GM23248 (cell line): ENCODE measurements at regions not wholly inside any gene's neighbourhood (a gene's known extent, or its start where the extent isn't known, plus 50 kb on each side); places are given as distances from the start of the nearest gene placed in this dataset.

Experiments
- DNase-seq: peaks from one replicate; pipeline ENCODE4 v3.0.0-alpha.2; 2015
- H2AFZ ChIP-seq: fragments of 200-600 bp; sonication (generic); 2 replicates; pipeline ENCODE4 v1.6.1; 2016; ENCODE audit warnings: antibody characterized with exemption
- H3F3A ChIP-seq: fragments of 200-600 bp; sonication (generic); 2 replicates; pipeline ENCODE4 v1.6.1; 2016; ENCODE audit warnings: mild to moderate bottlenecking, antibody characterized with exemption, mixed run types; ENCODE audit not compliant: insufficient read depth
- H3K27ac ChIP-seq: fragments of 200-600 bp; sonication (generic); 2 replicates; pipeline ENCODE4 v1.5.1; 2016; ENCODE audit warnings: mild to moderate bottlenecking
- H3K27me3 ChIP-seq: fragments of 200-600 bp; sonication (generic); replicated peaks from 2 replicates; pipeline ENCODE4 v1.6.1; 2016; ENCODE audit warnings: mild to moderate bottlenecking; ENCODE audit not compliant: insufficient read depth
- H3K36me3 ChIP-seq: fragments of 200-600 bp; sonication (generic); 2 replicates; pipeline ENCODE4 v1.6.1; 2016; ENCODE audit warnings: low read depth, mild to moderate bottlenecking
- H3K4me1 ChIP-seq: fragments of 200-600 bp; sonication (generic); 2 replicates; pipeline ENCODE4 v1.6.1; 2016; ENCODE audit warnings: mild to moderate bottlenecking; ENCODE audit not compliant: insufficient read depth
- H3K4me2 ChIP-seq: fragments of 200-600 bp; sonication (generic); one replicate; pipeline ENCODE4 v1.6.1; 2016; ENCODE audit warnings: mild to moderate bottlenecking; ENCODE audit not compliant: unreplicated experiment
- H3K4me3 ChIP-seq: fragments of 200-600 bp; sonication (generic); 2 replicates; pipeline ENCODE4 v1.5.1; 2016; ENCODE audit warnings: mild to moderate bottlenecking
- H3K79me2 ChIP-seq: fragments of 200-600 bp; sonication (generic); 2 replicates; pipeline ENCODE4 v1.6.1; 2016; ENCODE audit warnings: mild to moderate bottlenecking; ENCODE audit not compliant: insufficient read depth
- H3K9ac ChIP-seq: fragments of 200-600 bp; sonication (generic); 2 replicates; pipeline ENCODE4 v1.6.1; 2016; ENCODE audit warnings: mild to moderate bottlenecking
- H3K9me2 ChIP-seq: fragments of 200-600 bp; sonication (generic); 2 replicates; pipeline ENCODE4 v1.6.1; 2016; ENCODE audit warnings: mixed run types, mild to moderate bottlenecking, moderate library complexity; ENCODE audit not compliant: insufficient read depth
- H3K9me3 ChIP-seq: fragments of 200-600 bp; sonication (generic); one replicate; pipeline ENCODE4 v1.6.1; 2017; ENCODE audit warnings: low read depth
- H4K20me1 ChIP-seq: fragments of 200-600 bp; sonication (generic); 2 replicates; pipeline ENCODE4 v1.6.0; 2016; ENCODE audit not compliant: insufficient read depth
- EZH2 ChIP-seq: fragments of 200-600 bp; sonication (generic); IDR thresholded peaks from 2 replicates; pipeline ENCODE4 v1.6.1; 2018; ENCODE audit warnings: antibody characterized with exemption, mild to moderate bottlenecking; ENCODE audit not compliant: insufficient read depth, poor library complexity, severe bottlenecking
- EZH2phosphoT487 ChIP-seq: fragments of 200-600 bp; sonication (generic); IDR thresholded peaks from 2 replicates; pipeline ENCODE4 v1.6.1; 2018; ENCODE audit warnings: antibody characterized with exemption, moderate library complexity, mild to moderate bottlenecking, low read depth; ENCODE audit not compliant: insufficient read depth
- WGBS, 2 experiments: methylation state at CpG; one replicate each; pipeline ENCODE4 v1.1.6; 2015 to 2017; ENCODE audit warnings: low lambda C conversion rate in 2 of 2, low coverage in 1 of 2; ENCODE audit errors: missing lambda C conversion rate in 2 of 2; 5-methylcytosine and 5-hydroxymethylcytosine counted together
- in situ Hi-C: fragments of 300-500 bp; cut with MboI; formaldehyde crosslinking; loops from 2 replicates; pipeline ENCODE4 v1.15.0; 2020

GRCh38 chr12:77243345-77243744, 178.0 kb upstream of the E2F7 start:
- Histone ChIP-seq H3K36me3 (no peaks in the 10 kb centered on the region), H4K20me1 (no peaks in the 10 kb centered on the region), H3F3A (no peaks in the 10 kb centered on the region), H3K4me2 (no peak overlapping the region), H3K79me2 (no peaks in the 10 kb centered on the region), H3K4me1 (no peaks in the 10 kb centered on the region), H3K9me3 (no peaks in the 10 kb centered on the region), H3K9me2 (no peaks in the 10 kb centered on the region), H3K9ac (no peak overlapping the region), H2AFZ (no peak overlapping the region), H3K4me3 (no peak overlapping the region), H3K27ac (no peak overlapping the region), H3K27me3 (no peaks in the 10 kb centered on the region)
- 89 to 92% methylated on average over 4 of the region's 4 CpGs for WGBS, 2 experiments
- no peak for DNase-seq
- in situ Hi-C loops = no loop called here
- TF ChIP-seq EZH2phosphoT487 (no peak), EZH2 (no peak)

GRCh38 chr12:77239617-77240016, 174.2 kb upstream of the E2F7 start:
- WGBS, 2 experiments = 94 to 100% methylated on average over 1 of the region's 1 CpG
- no peaks in the 10 kb centered on the region for H3F3A ChIP-seq
- no peaks in the 10 kb centered on the region for H3K9me3 ChIP-seq
- no peak overlapping the region for H3K9ac ChIP-seq
- H3K4me2 ChIP-seq = no peak overlapping the region
- H3K9me2 ChIP-seq = no peaks in the 10 kb centered on the region
- H3K27ac ChIP-seq = no peak overlapping the region
- H3K4me3 ChIP-seq = no peak overlapping the region
- no peaks in the 10 kb centered on the region for H3K36me3 ChIP-seq
- H3K79me2 ChIP-seq = no peaks in the 10 kb centered on the region
- no peaks in the 10 kb centered on the region for H4K20me1 ChIP-seq
- H3K27me3 ChIP-seq = no peaks in the 10 kb centered on the region
- H3K4me1 ChIP-seq = no peaks in the 10 kb centered on the region
- no peak for DNase-seq
- H2AFZ ChIP-seq = no peak overlapping the region
- TF ChIP-seq EZH2 (no peak), EZH2phosphoT487 (no peak)
- in situ Hi-C loops = no loop called here

GRCh38 chr12:77238335-77238734, 173.0 kb upstream of the E2F7 start:
- 63 to 67% methylated on average over 2 of the region's 2 CpGs for WGBS, 2 experiments
- Histone ChIP-seq H3K36me3 (no peaks in the 10 kb centered on the region), H3K4me2 (no peak overlapping the region), H3K9me2 (no peaks in the 10 kb centered on the region), H3K9ac (no peak overlapping the region), H3K4me3 (no peak overlapping the region), H3K9me3 (no peaks in the 10 kb centered on the region), H3K27ac (no peak overlapping the region), H3K27me3 (no peaks in the 10 kb centered on the region), H3K79me2 (no peaks in the 10 kb centered on the region), H2AFZ (no peak overlapping the region), H3K4me1 (no peaks in the 10 kb centered on the region), H4K20me1 (no peaks in the 10 kb centered on the region), H3F3A (no peaks in the 10 kb centered on the region)
- in situ Hi-C loops = no loop called here
- no peak for DNase-seq
- TF ChIP-seq EZH2 = no peak
- TF ChIP-seq EZH2phosphoT487 = no peak

- Histone ChIP-seq H4K20me1 (no peaks in the 10 kb centered on the region), H3K9me3 (no peaks in the 10 kb centered on the region), H3K4me1 (no peaks in the 10 kb centered on the region), H3K4me2 (no peak overlapping the region), H3K36me3 (no peaks in the 10 kb centered on the region), H3K9me2 (no peaks in the 10 kb centered on the region), H3K27ac (no peak overlapping the region), H3K9ac (no peak overlapping the region), H3K79me2 (no peaks in the 10 kb centered on the region), H3K4me3 (no peak overlapping the region), H3K27me3 (no peaks in the 10 kb centered on the region), H2AFZ (no peak overlapping the region), H3F3A (no peaks in the 10 kb centered on the region)
- 100% methylated on average over 1 of the region's 1 CpG for WGBS, 2 experiments
- DNase-seq = no peak
- TF ChIP-seq EZH2 = no peak
- no peak for TF ChIP-seq EZH2phosphoT487
- in situ Hi-C loops = no loop called here
These were observed 172.5 kb upstream of the E2F7 start for GRCh38 chr12:77237896-77238295.

- no peak overlapping the region for H3K27ac ChIP-seq
- H3K4me3 ChIP-seq = no peak overlapping the region
- no peak for TF ChIP-seq EZH2phosphoT487
- no peak for TF ChIP-seq EZH2
- peaks cover 15% of the 10 kb centered on the region for H3K4me1 ChIP-seq
- H3K36me3 ChIP-seq = no peaks in the 10 kb centered on the region
- H3K27me3 ChIP-seq = no peaks in the 10 kb centered on the region
- no peak overlapping the region for H3K9ac ChIP-seq
- H3K79me2 ChIP-seq = no peaks in the 10 kb centered on the region
- H3K4me2 ChIP-seq = no peak overlapping the region
- H3F3A ChIP-seq = peaks cover 15% of the 10 kb centered on the region
- H4K20me1 ChIP-seq = no peaks in the 10 kb centered on the region
- in situ Hi-C loops = no loop called here
- no peaks in the 10 kb centered on the region for H3K9me3 ChIP-seq
- H3K9me2 ChIP-seq = no peaks in the 10 kb centered on the region
- DNase-seq = peak; percentile 21
- no peak overlapping the region for H2AFZ ChIP-seq
These were observed 170.7 kb upstream of the E2F7 start for GRCh38 chr12:77236066-77236465.
